Iris pigment epithelial cell (primary cell): ENCODE measurements at regions not wholly inside any gene's neighbourhood (a gene's known extent, or its start where the extent isn't known, plus 50 kb on each side); places are given as distances from the start of the nearest gene placed in this dataset.

Experiments
- DNase-seq: peaks from one replicate; pipeline ENCODE4 v3.0.0-alpha.2; 2011; ENCODE audit warnings: low read depth

- peak; percentile 84 for DNase-seq
These were observed 638.6 kb downstream of the SEMA5A start for GRCh38 chr5:8907168-8907868.

GRCh38 chr5:8908055-8908683 is 637.7 kb downstream of the SEMA5A start:
- DNase-seq, result peak; percentile 58

DNA sequence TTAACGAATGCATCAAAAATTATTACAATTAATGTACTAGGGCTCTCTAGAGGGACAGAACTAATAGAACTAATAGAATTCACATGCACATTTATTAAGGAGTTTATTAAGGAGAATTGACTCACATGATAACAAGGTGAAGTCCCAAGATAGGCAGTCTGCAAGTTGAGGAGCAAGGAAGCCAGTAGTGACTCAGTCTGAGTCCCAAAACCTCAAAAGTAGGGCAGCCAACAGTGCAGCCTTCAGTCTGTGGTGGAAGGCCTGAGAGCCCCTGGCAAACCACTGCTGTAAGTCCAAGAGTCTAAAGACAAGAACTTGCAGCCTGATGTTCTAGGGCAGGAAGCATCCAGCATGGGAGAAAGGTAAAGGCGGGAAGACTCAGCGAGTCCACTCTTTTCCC is 633.8 kb downstream of the SEMA5A start:
- DNase-seq, result peak; percentile 49

GRCh38 chr5:8913522-8913921 is 632.4 kb downstream of the SEMA5A start:
- DNase-seq, result no peak

- no peak for DNase-seq
These were observed 626.8 kb downstream of the SEMA5A start for GRCh38 chr5:8919096-8919495.

DNA sequence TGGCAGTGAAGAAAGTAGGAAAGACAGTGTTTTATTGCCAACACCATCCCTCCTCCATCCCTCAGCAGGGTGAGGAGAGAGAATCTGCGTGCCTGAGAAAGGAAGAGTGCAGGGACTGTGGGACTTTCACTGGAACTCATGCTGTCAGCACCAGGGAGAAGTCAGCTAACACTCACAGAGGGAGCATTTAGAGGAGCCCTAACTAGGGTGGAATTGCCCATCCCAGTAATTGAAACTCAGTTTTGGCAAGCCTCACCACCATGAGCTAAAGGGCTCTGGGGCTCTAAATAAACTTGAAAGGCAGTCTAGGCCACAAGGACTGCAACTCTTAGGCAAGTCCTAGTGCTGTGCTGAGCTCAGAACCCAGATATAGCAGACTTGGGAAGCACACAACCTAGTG is 622.3 kb downstream of the SEMA5A start:
- no peak for DNase-seq

DNA sequence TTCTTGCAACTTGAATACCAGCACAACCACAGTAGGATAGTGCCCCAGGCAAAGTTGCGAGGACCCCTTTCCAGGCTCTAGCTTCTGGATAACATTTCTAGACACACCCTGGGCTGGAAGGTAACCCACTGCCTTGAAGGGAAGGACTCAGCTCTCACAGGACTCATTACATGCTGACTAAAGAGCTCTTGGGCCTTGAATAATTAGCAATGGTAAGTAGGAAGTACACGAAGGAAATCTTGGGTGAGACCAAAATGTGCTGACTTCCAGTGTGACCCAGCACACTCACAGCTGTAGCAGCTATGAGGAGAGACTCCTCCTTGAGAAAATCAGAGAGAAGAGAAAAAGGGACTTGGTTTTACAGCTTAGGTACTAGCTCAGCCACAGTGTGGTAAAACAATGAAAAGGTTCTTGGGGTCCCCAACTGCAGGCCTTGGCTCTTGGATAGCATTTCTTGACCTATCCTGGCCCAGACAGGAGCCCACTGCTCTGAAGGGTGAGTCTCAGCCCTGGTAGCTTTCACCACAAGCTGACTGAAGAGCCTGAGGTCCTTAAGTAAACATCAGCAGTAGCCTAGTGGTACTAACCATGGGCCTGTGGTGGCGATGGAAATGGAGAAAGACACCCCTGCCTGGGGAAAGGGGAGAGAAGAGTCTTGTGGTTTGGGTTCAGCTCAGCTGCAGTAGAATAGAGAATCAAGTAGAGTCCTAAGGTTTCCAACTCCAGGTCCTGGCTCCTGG is 621.7 kb downstream of the SEMA5A start:
- no peak for DNase-seq

GRCh38 chr5:8930021-8930420 is 615.9 kb downstream of the SEMA5A start:
- DNase-seq, result no peak

GRCh38 chr5:8934455-8934854 is 611.4 kb downstream of the SEMA5A start:
- no peak for DNase-seq

- no peak for DNase-seq
These were observed 604.9 kb downstream of the SEMA5A start for GRCh38 chr5:8940934-8941333.

DNA sequence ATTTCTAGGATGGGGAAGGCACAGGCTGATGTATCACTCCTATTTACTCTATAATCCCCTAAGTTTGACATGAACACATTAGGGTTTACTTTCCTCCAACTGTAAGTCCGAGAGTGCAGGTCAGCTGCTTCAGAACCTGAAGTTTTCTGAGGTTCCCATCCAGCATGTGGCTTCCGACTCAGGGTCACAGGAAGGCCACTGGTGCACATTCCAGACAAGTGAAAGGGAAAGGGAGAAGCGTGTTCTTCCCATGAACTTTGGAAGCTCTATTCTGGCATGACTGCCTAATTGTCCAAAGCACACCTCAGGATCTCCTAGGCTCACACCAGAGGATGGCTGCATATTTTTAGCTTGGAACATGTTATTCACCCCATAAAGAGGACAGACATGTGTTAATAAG is 602.6 kb downstream of the SEMA5A start:
- DNase-seq, result peak; percentile 74

- peak; percentile 63 for DNase-seq
These were observed 601.9 kb downstream of the SEMA5A start for GRCh38 chr5:8944005-8944404.

DNA sequence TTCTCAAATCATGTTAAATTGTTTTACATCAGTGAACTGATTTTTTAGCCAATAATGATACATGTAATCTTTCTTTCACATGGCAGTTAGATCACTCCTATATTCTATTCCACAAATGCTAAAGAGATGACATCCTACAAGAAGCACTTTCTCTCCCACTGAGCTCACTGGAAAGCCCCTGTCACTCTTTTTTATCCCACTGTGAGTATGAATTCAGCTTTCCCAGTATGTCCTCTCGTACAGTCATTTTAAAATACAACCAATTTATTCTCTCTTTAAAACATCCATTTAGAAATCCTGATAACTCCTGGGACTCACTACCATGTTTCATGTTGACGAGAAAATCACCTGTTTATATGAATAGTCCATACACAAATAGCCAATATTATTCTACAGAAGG is 599.9 kb downstream of the SEMA5A start:
- DNase-seq, result no peak

DNA sequence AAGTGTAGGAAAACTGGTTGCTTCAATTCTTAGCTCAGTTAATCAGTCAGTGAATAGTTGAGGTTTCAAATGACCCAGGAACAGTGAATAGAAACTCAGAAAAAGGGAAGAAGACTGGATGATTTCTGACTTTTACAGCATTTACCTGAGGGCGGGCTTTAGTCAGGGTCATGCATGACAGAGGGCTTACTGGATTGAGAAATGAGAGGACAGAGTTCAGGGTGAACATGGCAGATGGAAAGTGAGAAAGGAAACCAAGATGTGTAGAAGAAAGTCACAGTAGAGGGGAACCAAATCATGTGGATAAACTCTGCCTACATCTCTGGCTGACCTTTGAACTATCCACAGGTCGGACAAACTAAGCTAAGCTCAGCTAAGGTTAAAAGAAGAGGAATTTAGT is 596.0 kb downstream of the SEMA5A start:
- DNase-seq, result no peak

- DNase-seq, result no peak
These were observed 593.7 kb downstream of the SEMA5A start for GRCh38 chr5:8952147-8952546.

- DNase-seq, result no peak
These were observed 592.9 kb downstream of the SEMA5A start for GRCh38 chr5:8953016-8953415.

- DNase-seq, result no peak
These were observed 591.9 kb downstream of the SEMA5A start for GRCh38 chr5:8953911-8954438.

- DNase-seq, result no peak
These were observed 591.1 kb downstream of the SEMA5A start for GRCh38 chr5:8954801-8955200.

DNA sequence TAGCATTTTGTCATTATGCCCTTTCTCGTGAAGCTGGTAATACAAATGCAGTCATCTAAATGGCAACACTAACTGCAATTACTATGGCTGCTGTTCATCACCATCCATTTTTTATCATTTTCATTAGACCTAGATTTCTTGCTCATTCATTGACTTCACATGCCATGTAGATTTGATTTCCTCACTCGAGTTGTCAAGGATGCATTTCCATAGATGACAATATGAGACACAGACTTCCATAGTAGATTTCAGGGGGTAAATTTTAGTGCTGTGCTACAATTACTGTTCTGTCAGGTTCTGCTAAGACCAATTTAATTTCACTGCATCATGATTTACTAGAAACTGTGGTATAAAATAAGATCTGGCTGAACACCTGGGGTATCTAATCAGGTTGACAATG is 589.2 kb downstream of the SEMA5A start:
- no peak for DNase-seq

DNA sequence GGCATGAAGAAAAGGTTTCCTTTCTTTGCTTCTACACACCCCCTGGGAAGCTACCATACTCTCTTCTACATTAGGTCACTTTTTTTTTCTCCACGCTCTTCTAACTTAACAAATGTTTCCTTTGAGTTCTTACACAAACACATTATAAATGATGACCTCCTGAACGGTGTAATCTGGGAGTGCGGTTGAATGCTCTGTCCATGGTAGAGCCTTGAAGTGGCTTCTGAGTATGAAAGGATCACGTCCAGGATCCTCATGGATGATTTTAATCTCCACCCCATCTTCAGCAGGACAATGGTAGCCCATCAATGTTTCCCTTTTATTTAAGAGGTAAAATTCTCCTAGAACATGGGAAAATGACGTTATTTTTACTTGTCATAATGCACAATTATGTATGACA is 587.3 kb downstream of the SEMA5A start:
- DNase-seq, result no peak

GRCh38 chr5:8961219-8961618 is 584.7 kb downstream of the SEMA5A start:
- DNase-seq, result no peak

GRCh38 chr5:8961956-8962355 is 583.9 kb downstream of the SEMA5A start:
- no peak for DNase-seq

- DNase-seq, result peak; percentile 20
These were observed 564.9 kb downstream of the SEMA5A start for GRCh38 chr5:8981016-8981415.
